H1 (cell line): ENCODE measurements at regions not wholly inside any gene's neighbourhood (a gene's known extent, or its start where the extent isn't known, plus 50 kb on each side); places are given as distances from the start of the nearest gene placed in this dataset.

Experiments used
- CTCF ChIA-PET: fragments of 300-600 bp; sonication (Branson Sonifier 250); formaldehyde crosslinking; loops from one replicate; lab custom pipeline; 2021; ENCODE audit not compliant: partially characterized antibody; lab: Charles Lee
- POLR2A ChIA-PET: fragments of 300-600 bp; sonication (Branson Sonifier 250); formaldehyde crosslinking; loops from one replicate; lab custom pipeline; 2021; ENCODE audit warnings: inconsistent platforms; ENCODE audit not compliant: partially characterized antibody; lab: Charles Lee
- DNase-seq, 2 experiments: peaks; one replicate each; pipeline versions ENCODE4 v3.0.0 to v3.0.0-alpha.2; 2010 to 2022; ENCODE audit warnings: low spot score in 2 of 2, low read depth in 1 of 2, mixed read lengths in 1 of 2
- FAIRE-seq: peaks from 2 replicates; lab custom pipeline; 2011; peaks lifted over from hg19 to GRCh38; lab: Jason Lieb, UNC
- H2AFZ ChIP-seq: 2 replicates; pipeline ENCODE4 v1.8.1; 2012; ENCODE audit warnings: low read length, inconsistent platforms
- H2AK5ac ChIP-seq: 2 replicates; pipeline ENCODE4 v1.6.1; 2013; ENCODE audit warnings: low read depth, low read length
- H2BK120ac ChIP-seq: replicated peaks from 2 replicates; pipeline ENCODE3; 2013; ENCODE audit warnings: low read depth, low read length, inconsistent platforms
- H2BK12ac ChIP-seq: 2 replicates; pipeline ENCODE4 v1.6.1; 2013; ENCODE audit warnings: low read depth, low read length
- H2BK15ac ChIP-seq: 2 replicates; pipeline ENCODE4 v1.6.1; 2013; ENCODE audit warnings: low read length
- H2BK20ac ChIP-seq: 2 replicates; pipeline ENCODE4 v1.6.1; 2013; ENCODE audit warnings: low read length
- H2BK5ac ChIP-seq: 2 replicates; pipeline ENCODE4 v1.6.1; 2013; ENCODE audit warnings: low read depth, low read length
- H3K14ac ChIP-seq: 2 replicates; pipeline ENCODE4 v1.6.1; 2013; ENCODE audit warnings: inconsistent platforms; ENCODE audit not compliant: insufficient read length
- H3K18ac ChIP-seq: 2 replicates; pipeline ENCODE4 v1.6.1; 2013; ENCODE audit warnings: low read length; ENCODE audit errors: extremely low read depth
- H3K23ac ChIP-seq: 2 replicates; pipeline ENCODE4 v1.6.1; 2013; ENCODE audit warnings: inconsistent platforms; ENCODE audit not compliant: insufficient read length
- H3K23me2 ChIP-seq: 2 replicates; pipeline ENCODE4 v1.6.1; 2013; ENCODE audit warnings: low read depth, low read length
- H3K27ac ChIP-seq: 2 replicates; pipeline ENCODE4 v1.6.1; 2011; ENCODE audit warnings: low read depth, low read length, inconsistent platforms
- H3K27me3 ChIP-seq, 4 experiments: replicated peaks in 1 of 4; 1 replicate in 1 of 4; 2 replicates in 3 of 4; pipeline versions ENCODE4 v1.6.1 to v1.8.1; 2011 to 2013; ENCODE audit warnings: low read length in 3 of 4, mild to moderate bottlenecking in 3 of 4, inconsistent platforms in 2 of 4, mixed read lengths in 2 of 4, moderate library complexity in 1 of 4; ENCODE audit not compliant: control insufficient read depth in 3 of 4, insufficient read depth in 3 of 4; ENCODE audit errors: extremely low read depth in 1 of 4
- H3K36me3 ChIP-seq, 4 experiments: 2 replicates each; pipeline versions ENCODE4 v1.6.1 to v1.8.1; 2011 to 2013; ENCODE audit warnings: mild to moderate bottlenecking in 4 of 4, low read length in 3 of 4, moderate library complexity in 2 of 4, control low read depth in 1 of 4, inconsistent platforms in 1 of 4; ENCODE audit not compliant: insufficient read depth in 4 of 4, control insufficient read depth in 2 of 4
- H3K4ac ChIP-seq: replicated peaks from 2 replicates; pipeline ENCODE3; 2013; ENCODE audit warnings: low read length, low read depth, mixed read lengths, inconsistent platforms; ENCODE audit not compliant: insufficient read length
- H3K4me1 ChIP-seq, 4 experiments: replicated peaks in 1 of 4; 1 replicate in 1 of 4; 2 replicates in 3 of 4; pipeline versions ENCODE4 v1.6.1 to v1.8.1; 2011 to 2013; ENCODE audit warnings: low read length in 3 of 4, inconsistent platforms in 2 of 4, mixed read lengths in 1 of 4; ENCODE audit not compliant: insufficient read depth in 4 of 4, control insufficient read depth in 3 of 4
- H3K4me2 ChIP-seq, 2 experiments: 2 replicates each; pipeline versions ENCODE4 v1.6.1 to v1.8.1; 2011 to 2013; ENCODE audit warnings: low read depth in 2 of 2, low read length in 2 of 2, control low read depth in 1 of 2, inconsistent platforms in 1 of 2, mild to moderate bottlenecking in 1 of 2; ENCODE audit not compliant: insufficient read depth in 1 of 2
- H3K4me3 ChIP-seq, 4 experiments: fragments of 200-600, 300-600 bp in 1 of 4; sonication (generic), shearing (Covaris generic), sonication (Bioruptor Twin) in 1 of 4; 2 replicates each; pipeline versions ENCODE4 v1.5.1 to v1.8.1; 2011 to 2016; ENCODE audit warnings: low read length in 4 of 4, low read depth in 3 of 4, control low read depth in 2 of 4, inconsistent platforms in 2 of 4, mild to moderate bottlenecking in 2 of 4, mixed read lengths in 1 of 4, moderate library complexity in 1 of 4; ENCODE audit not compliant: insufficient read depth in 2 of 4; ENCODE audit errors: extremely low read depth in 1 of 4
- H3K56ac ChIP-seq: replicated peaks from 2 replicates; pipeline ENCODE3; 2013; ENCODE audit warnings: low read depth, mild to moderate bottlenecking, mixed read lengths, low read length, inconsistent platforms; ENCODE audit not compliant: insufficient read length
- H3K79me1 ChIP-seq: 2 replicates; pipeline ENCODE4 v1.6.1; 2013; ENCODE audit warnings: low read depth, low read length, control low read depth
- H3K79me2 ChIP-seq, 2 experiments: 2 replicates each; pipeline versions ENCODE4 v1.6.1 to v1.8.1; 2012 to 2013; ENCODE audit warnings: low read length in 2 of 2, mild to moderate bottlenecking in 2 of 2, inconsistent platforms in 1 of 2; ENCODE audit not compliant: insufficient read depth in 2 of 2, control insufficient read depth in 1 of 2
- H3K9ac ChIP-seq, 4 experiments: replicated peaks in 1 of 4; 1 replicate in 1 of 4; 2 replicates in 3 of 4; pipeline versions ENCODE4 v1.6.1 to v1.8.1; 2011 to 2013; ENCODE audit warnings: low read depth in 3 of 4, low read length in 3 of 4, control low read depth in 2 of 4, mild to moderate bottlenecking in 2 of 4, moderate library complexity in 2 of 4, inconsistent platforms in 1 of 4; ENCODE audit errors: extremely low read depth in 1 of 4
- H3K9me3 ChIP-seq, 2 experiments: 2 replicates each; pipeline versions ENCODE4 v1.6.1 to v1.8.1; 2012 to 2013; ENCODE audit warnings: mild to moderate bottlenecking in 2 of 2, moderate library complexity in 2 of 2, control low read depth in 1 of 2, inconsistent platforms in 1 of 2, low read depth in 1 of 2, low read length in 1 of 2, mixed read lengths in 1 of 2; ENCODE audit not compliant: insufficient read depth in 2 of 2
- H4K20me1 ChIP-seq, 2 experiments: replicated peaks in 1 of 2; 2 replicates each; pipeline versions ENCODE3 to v1.8.1; 2011 to 2013; ENCODE audit warnings: inconsistent platforms in 2 of 2, low read length in 2 of 2, mild to moderate bottlenecking in 1 of 2; ENCODE audit not compliant: insufficient read depth in 2 of 2, control insufficient read depth in 1 of 2
- H4K5ac ChIP-seq: 2 replicates; pipeline ENCODE4 v1.6.1; 2013; ENCODE audit warnings: low read length, low read depth, mixed read lengths, inconsistent platforms; ENCODE audit not compliant: insufficient read length
- H4K8ac ChIP-seq: 2 replicates; pipeline ENCODE4 v1.8.0; 2013; ENCODE audit warnings: mild to moderate bottlenecking, moderate library complexity, low read length, inconsistent platforms; ENCODE audit not compliant: insufficient read depth; ENCODE audit errors: extremely low read depth
- H4K91ac ChIP-seq: replicated peaks from 2 replicates; pipeline ENCODE3; 2013; ENCODE audit warnings: low read length, mixed read lengths, inconsistent platforms; ENCODE audit not compliant: insufficient read length
- ASH2L ChIP-seq: fragments of 200-600, 300-600 bp; sonication (generic); IDR thresholded peaks from one replicate; pipeline ENCODE4 v1.7.1; 2017; ENCODE audit warnings: low read length
- BACH1 ChIP-seq: IDR thresholded peaks from 2 replicates; pipeline ENCODE4 v1.6.1; 2012; ENCODE audit warnings: low read length, improper control_type of control experiment
- BCL11A ChIP-seq, 2 experiments: IDR thresholded peaks; one replicate each; pipeline ENCODE4 v1.6.1; 2011; ENCODE audit warnings: low read depth in 2 of 2, low read length in 2 of 2, mild to moderate bottlenecking in 2 of 2
- BRCA1 ChIP-seq: IDR thresholded peaks from 2 replicates; pipeline ENCODE4 v1.6.1; 2012; ENCODE audit warnings: low read depth, low read length, improper control_type of control experiment
- CHD1 ChIP-seq: IDR thresholded peaks from 2 replicates; pipeline ENCODE4 v1.6.1; 2012; ENCODE audit warnings: low read depth, low read length, improper control_type of control experiment
- EZH2 ChIP-seq: fragments of 200-600 bp; sonication (generic); IDR thresholded peaks from 2 replicates; pipeline ENCODE4 v1.7.1; 2012; ENCODE audit warnings: low read depth, mild to moderate bottlenecking, moderate library complexity, low read length, inconsistent platforms; ENCODE audit not compliant: severe bottlenecking
- GTF2F1 ChIP-seq: IDR thresholded peaks from 2 replicates; pipeline ENCODE4 v1.6.1; 2012; ENCODE audit warnings: low read depth, low read length, improper control_type of control experiment, borderline replicate concordance
- JUN ChIP-seq: IDR thresholded peaks from 2 replicates; pipeline ENCODE4 v1.6.1; 2011; ENCODE audit warnings: low read depth, mild to moderate bottlenecking, improper control_type of control experiment, low read length
- KDM5A ChIP-seq: fragments of 200-600 bp; IDR thresholded peaks from 2 replicates; pipeline ENCODE4 v1.7.1; 2012; ENCODE audit warnings: mild to moderate bottlenecking, low read length, inconsistent platforms, mixed read lengths
- PHF8 ChIP-seq: fragments of 200-600 bp; sonication (generic); conservative IDR thresholded peaks from 2 replicates; pipeline ENCODE4 v1.7.1; 2012; ENCODE audit warnings: low read depth, mild to moderate bottlenecking, inconsistent platforms, low read length, moderate library complexity
- POLR2AphosphoS5 ChIP-seq: IDR thresholded peaks from 2 replicates; pipeline ENCODE4 v1.6.1; 2011; ENCODE audit warnings: low read depth, low read length
- POU5F1 ChIP-seq: IDR thresholded peaks from 2 replicates; pipeline ENCODE4 v1.6.1; 2011; ENCODE audit warnings: low read depth, mild to moderate bottlenecking, low read length, moderate library complexity
- SP2 ChIP-seq: IDR thresholded peaks from 2 replicates; pipeline ENCODE4 v1.6.1; 2012; ENCODE audit warnings: mild to moderate bottlenecking, low read length, inconsistent platforms
- WGBS, 2 experiments: shearing (Covaris generic) in 1 of 2; methylation state at CpG; one replicate each; pipeline versions ENCODE4 v1.1.6 to v1.1.7; 2013 to 2015; ENCODE audit warnings: low lambda C conversion rate in 2 of 2, mixed read lengths in 2 of 2, inconsistent platforms in 1 of 2, low coverage in 1 of 2, missing lambda C conversion rate in 1 of 2; ENCODE audit not compliant: insufficient replicate concordance in 2 of 2, insufficient coverage in 1 of 2, insufficient read length in 1 of 2; ENCODE audit errors: extremely low coverage in 1 of 2, missing lambda C conversion rate in 1 of 2; 5-methylcytosine and 5-hydroxymethylcytosine counted together
- TF ChIP-seq, protein P1 (sequence below): IDR thresholded peaks from 2 replicates; pipeline ENCODE4 v1.6.1; 2012; ENCODE audit warnings: inconsistent platforms

DNA sequence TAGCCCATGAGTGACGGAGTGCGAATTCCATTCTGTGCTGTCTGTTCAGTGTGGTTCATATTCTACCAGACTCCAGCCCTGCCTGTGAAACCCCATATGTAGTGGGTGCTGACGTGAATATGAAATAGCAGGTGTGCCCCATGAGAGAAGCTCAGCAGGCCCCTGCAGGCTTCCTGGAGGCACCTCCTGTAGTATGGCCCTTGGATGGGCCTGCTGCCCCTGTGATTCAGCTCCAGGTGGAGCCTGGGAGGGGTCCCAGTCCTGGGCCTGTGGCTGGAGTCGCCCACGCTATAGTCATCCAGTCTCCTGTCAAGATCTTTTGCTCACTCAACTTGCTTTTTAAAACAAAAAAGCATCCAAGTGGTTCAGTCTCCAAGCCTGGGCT lies 125.5 kb downstream of the GLI2 start:
- H2AK5ac ChIP-seq = 0 out of 2 replicates have a peak overlapping the region, but pooled peaks have one; percentile 75

More for the DNA sequence above, 125.5 kb downstream of the GLI2 start:
- no peak overlapping the region for H3K27ac ChIP-seq
- H3K79me1 ChIP-seq = peaks cover 16% of the 10 kb centered on the region
- H2BK120ac ChIP-seq = no peak overlapping the region
- FAIRE-seq = no peak
- no peak overlapping the region for H3K4me3 ChIP-seq
- no peak overlapping the region for H3K4ac ChIP-seq
- no peak overlapping the region for H2BK12ac ChIP-seq
- H2AFZ ChIP-seq = no peak overlapping the region
- POLR2A ChIA-PET = interaction anchor here (1.0 to 2.6 kb wide), 4 partner anchors 11 to 214 kb away, joined by 3 to 10 read pairs (median 5); no protein-coding TSS in a partner anchor
- peaks cover 0 to 46% of the 10 kb centered on the region in 2 experiments; a peak in 1 of 4 replicates for H3K79me2 ChIP-seq
- H4K5ac ChIP-seq = no peak overlapping the region
- H3K14ac ChIP-seq = no peak overlapping the region
- H2BK5ac ChIP-seq = no peak overlapping the region; the same call in 1 of the 2 replicates
- no peak overlapping the region for H2BK20ac ChIP-seq
- no peaks in the 10 kb centered on the region for H3K9me3 ChIP-seq
- no peak overlapping the region for H3K23ac ChIP-seq
- WGBS, 2 experiments = 87% methylated on average over 5 of the region's 5 CpGs; no CpG with 5 or more reads in 1 of the 2 experiments
- H3K23me2 ChIP-seq = peaks cover 3% of the 10 kb centered on the region; the same call in 1 of the 2 replicates
- H4K20me1 ChIP-seq = peaks cover 25 to 32% of the 10 kb centered on the region in 2 experiments
- H2BK15ac ChIP-seq = no peak overlapping the region
- no peak overlapping the region for H3K9ac ChIP-seq
- no peak overlapping the region for H3K56ac ChIP-seq
- no peaks in the 10 kb centered on the region for H3K27me3 ChIP-seq
- TF ChIP-seq POLR2AphosphoS5 (no peak), SP2 (no peak), ASH2L (no peak), CHD1 (no peak), BACH1 (no peak), POU5F1 (no peak), PHF8 (no peak), GTF2F1 (no peak), BRCA1 (no peak), EZH2 (no peak), JUN (no peak), KDM5A (no peak), BCL11A (IDR thresholded peaks at IDR 0.05; ENCODE audit: low read depth in 2 of 2, low read length in 2 of 2) (no peak)
- TF ChIP-seq, protein P1, sequence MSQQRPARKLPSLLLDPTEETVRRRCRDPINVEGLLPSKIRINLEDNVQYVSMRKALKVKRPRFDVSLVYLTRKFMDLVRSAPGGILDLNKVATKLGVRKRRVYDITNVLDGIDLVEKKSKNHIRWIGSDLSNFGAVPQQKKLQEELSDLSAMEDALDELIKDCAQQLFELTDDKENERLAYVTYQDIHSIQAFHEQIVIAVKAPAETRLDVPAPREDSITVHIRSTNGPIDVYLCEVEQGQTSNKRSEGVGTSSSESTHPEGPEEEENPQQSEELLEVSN = no peak
- H3K18ac ChIP-seq = no peak overlapping the region
- no peak overlapping the region for H3K4me2 ChIP-seq
- no peaks in the 10 kb centered on the region for H3K36me3 ChIP-seq
- no peak overlapping the region for H4K91ac ChIP-seq
- no peak overlapping the region for H4K8ac ChIP-seq
- CTCF ChIA-PET = interaction anchor here (0.7 to 13.2 kb wide), 13 partner anchors 11 to 166 kb away, joined by 3 to 158 read pairs (median 5); no protein-coding TSS in a partner anchor
- DNase-seq = no peak
- peaks cover 5 to 40% (median 22%) of the 10 kb centered on the region in 4 experiments for H3K4me1 ChIP-seq
